Frontal cortex (tissue), 4 donors: ENCODE measurements at regions not wholly inside any gene's neighbourhood (a gene's known extent, or its start where the extent isn't known, plus 50 kb on each side); places are given as distances from the start of the nearest gene placed in this dataset. TPM values are rescaled to one million over a fixed set of nuclear protein-coding genes. Genes with fewer than 3 reads are reported as not detected.
"Not testable (repeated sequence)": the region's sequence is repeated elsewhere in the genome, so short reads cannot be mapped to it uniquely, and the experiment has no call there.

Source experiments
- DNase-seq, 2 donors: peaks; one replicate each; pipeline ENCODE4 v3.0.0; 2012; ENCODE audit warnings: low spot score in 2 of 2
- FAIRE-seq: peaks from 2 replicates; lab custom pipeline; 2012; peaks lifted over from hg19 to GRCh38; lab: Jason Lieb, UNC
- small RNA-seq: library from RNA; depleted of rRNA; stranded (forward); fragments of <200 nt; gene quantifications from one replicate; pipeline ENCODE3, GENCODE V24; 2014
- donor health status: control.
- donor health status: control.
- donor health status: control.

DNA sequence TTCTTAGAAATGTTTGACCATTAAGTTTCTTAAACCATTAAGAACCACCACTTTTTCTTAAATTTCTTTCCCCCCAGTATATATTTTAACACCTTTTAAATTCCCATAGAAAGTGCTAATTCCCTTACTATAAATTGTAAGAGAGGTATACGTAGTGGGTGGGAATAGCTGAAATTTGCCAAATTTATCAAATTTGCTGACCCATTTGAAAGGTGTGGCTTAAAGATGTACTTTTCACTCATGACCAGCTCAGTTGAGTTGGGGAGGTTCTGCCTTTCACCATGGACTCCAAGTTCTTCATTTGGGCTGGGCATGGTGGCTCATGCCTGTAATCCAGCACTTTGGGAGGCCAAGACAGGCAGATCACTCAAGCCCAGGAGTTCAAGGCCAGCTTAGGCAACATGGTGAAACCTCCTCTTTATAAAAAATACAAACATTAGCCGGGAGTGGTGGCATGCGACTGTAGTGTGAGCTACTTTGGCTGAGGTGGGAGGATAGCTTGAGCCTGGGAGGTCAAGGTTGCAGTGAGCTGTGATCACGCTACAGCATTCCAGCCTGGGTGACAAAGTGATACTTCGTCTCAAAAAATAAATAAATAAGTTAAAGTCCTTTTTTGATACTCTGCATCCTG lies 133.2 kb downstream of the MRPL57 start:
- FAIRE-seq (no peak), DNase-seq (no peak)

DNA sequence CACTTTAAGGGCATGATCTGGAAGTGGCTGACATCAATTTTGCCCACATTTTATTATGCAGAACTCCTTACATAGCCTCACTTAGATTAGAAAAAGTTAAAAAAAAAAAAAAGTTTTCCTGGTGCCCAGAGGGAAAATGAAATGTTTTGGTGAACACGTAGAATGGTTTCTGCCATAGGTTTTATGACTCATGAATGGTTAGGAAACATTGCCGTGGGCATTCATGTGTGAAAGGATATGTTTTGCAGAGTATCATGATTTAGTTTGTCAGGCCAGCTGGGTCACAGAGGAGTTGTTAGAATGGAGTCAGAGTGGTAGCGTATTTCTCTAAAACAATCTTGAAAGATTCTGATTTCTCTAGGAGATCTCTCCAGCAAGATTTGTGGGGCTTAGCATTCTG lies 133.8 kb downstream of the MRPL57 start:
- no peak for DNase-seq
- FAIRE-seq = no peak

DNA sequence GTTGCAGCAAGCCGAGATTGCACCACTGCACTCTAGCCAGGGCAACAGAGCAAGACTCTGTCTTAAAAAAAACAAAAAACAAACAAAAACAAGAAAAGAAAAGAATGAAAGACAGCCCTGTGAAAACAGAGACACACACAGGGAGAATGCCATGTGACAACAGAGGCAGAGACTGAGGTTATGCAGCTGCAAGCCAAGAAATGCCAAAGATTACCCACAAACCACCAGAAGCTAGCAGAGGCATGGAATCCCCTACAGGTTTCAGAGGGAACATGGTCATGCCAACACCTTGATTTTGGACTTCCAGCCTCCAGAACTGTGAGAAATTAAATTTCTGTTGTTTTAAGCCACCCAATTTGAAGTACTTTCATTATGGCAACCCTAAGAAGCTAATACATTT lies 138.5 kb downstream of the MRPL57 start:
- not testable (repeated sequence) for FAIRE-seq, DNase-seq

DNA sequence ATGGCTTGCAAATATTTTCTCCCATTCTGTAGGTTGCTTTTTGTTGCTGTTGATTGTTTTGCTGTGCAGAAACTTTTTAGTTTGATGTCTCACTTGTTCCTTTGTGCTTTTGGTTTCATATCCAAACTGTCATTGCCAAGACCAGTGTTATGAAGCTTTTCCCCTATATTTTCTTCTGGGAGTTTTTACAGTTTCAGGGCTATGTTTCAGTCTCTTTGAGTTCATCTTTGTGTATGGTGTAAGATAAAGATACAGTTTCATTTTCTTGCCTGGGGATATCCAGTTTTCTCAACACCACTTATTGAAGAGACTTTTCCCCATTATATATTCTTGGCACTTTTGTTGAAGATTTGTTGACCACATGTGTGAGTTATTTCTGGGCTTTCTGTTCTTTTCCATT lies 139.9 kb downstream of the MRPL57 start:
- DNase-seq (no peak), FAIRE-seq (no peak)

DNA sequence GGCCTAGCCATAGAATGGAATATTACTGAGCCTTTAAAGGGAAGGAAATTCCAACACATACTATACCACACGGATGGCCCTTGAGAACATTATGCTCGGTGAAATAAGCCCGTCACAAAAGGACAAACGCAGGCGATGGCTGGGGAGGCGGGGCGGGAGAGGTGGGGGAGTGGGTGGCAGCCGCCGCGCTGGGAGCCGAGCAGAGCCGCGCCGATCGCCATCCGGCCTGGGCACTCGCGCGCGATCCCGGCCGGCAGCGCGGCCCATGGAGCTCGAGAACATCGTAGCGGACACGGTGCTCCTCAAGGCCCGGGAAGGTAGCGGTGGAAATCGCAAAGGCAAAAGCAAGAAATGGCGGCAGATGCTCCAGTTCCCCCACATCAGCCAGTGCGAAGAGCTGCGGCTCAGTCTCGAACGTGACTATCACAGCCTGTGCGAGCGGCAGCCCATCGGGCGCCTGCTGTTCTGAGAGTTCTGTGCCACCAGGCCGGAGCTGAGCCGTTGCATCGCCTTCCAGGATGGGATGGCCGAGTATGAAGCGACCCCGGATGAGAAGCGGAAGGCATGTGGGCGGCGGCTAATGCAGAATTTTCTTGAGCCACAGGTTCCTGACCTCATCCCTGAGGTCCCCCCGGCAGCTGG lies 140.1 kb downstream of the ZDHHC20 start:
- DNase-seq (no peak), FAIRE-seq (no peak)

DNA sequence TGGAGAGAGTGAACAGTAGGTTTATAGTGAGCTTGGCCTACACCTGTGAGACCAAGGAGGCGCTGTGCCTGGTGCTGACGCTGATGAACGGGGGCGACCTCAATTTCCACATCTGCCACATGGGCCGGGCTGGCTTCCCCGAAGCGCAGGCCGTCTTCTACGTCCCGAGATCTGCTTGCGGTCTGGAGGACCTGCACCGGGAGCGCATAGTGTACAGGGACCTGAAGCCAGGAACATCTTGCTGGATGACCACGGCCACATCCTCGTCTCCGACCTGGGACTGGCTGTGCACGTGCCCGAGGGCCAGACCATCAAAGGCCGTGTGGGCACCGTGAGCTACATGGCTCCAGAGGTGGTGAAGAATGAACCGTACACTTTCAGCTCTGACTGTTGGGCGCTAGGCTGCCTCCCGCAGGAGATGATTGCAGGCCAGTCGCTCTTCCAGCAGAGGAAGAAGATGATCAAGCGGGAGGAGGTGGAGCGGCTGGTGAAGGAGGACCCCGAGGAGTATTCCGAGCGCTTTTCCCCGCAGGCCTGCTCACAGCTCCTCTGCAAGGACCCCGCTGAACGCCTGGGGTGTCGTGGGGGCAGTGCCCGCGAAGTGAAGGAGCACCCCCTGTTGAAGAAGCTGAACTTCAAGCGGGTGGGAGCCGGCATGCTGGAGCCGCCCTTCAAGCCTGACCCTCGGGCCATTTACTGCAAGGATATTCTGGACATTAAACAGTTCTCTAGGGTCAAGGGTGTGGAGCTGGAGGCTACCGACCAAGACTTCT lies 139.0 kb downstream of the ZDHHC20 start:
- FAIRE-seq = no peak
- DNase-seq = no peak

DNA sequence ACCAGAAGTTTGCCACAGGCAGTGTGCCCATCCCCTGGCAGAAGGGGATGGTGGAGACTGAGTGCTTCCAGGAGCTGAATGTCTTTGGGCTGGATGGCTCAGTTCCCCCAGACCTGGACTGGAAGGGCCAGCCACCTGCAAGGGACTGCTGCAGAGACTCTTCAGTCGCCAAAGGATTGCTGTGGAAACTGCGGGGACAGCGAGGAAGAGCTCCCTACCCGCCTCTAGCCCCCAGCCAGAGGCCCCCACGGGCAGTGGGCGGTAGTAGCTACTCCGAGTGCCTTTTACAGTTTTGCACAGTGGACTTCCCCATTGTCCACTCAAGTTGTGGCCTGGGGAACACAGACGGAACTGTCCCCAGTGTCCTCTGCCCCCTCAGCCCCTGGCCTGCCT lies 138.5 kb downstream of the ZDHHC20 start:
- FAIRE-seq (no peak), DNase-seq (no peak)

DNA sequence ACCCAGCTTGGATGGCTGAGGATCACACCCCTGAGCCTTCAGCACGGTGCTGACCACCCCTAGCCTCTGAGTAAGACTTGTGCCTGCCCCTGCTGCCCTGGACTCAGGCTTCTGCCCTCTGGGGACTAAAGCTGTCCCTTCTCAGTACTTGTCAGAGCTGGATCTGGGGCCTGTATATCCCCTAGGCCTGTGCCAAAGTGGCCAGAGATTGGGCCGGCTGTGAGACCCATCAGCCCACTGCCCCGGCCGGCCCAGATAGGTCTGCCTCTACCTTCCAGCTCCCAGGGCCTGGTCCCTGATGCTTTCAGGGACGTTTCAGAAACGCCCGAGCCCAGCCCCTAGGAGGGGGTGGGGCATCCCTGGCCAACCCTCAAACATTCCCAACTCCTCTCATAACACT lies 137.8 kb downstream of the ZDHHC20 start:
- DNase-seq = no peak
- FAIRE-seq = no peak

DNA sequence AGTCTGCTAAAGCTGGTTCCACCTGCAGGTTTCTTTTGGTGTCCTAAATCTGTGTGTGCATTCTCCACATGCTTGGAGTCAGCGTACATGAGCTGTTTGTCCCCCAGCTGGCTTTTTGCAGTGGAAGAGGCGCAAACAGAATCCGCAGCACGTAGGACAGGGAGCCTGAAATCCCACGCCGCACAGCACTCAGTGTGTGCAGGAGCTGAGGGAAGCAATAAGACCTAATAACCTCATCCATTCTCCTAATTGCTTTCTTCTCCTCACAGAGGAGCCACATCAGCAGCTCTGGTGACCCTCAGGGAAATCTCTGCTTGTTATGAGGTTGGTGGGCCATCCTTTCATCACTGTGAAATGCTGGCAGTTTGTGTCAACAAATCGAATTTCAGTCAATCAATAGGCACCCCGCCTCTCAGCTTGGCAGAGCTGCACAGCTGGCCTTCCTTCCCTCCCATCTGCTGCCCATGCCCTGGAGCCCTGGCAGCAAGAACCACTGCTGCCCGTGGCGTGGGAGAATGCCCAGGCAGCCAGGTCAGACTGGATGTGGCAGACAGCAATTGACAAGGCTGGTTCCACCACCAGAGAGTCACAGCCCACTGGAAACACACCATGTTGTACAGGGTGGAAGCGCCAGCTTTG lies 136.7 kb downstream of the ZDHHC20 start:
- no peak for DNase-seq
- FAIRE-seq = no peak

Small RNA genes in the stretch of these regions (small RNA-seq; reads per million reads assigned to genes)
- not detected for gene AL158032.2
